ENCODE measurements at regions not wholly inside any gene's neighbourhood (a gene's known extent, or its start where the extent isn't known, plus 50 kb on each side); places are given as distances from the start of the nearest gene placed in this dataset.

GRCh38 chr18:40651163-40651562 is 1303.9 kb upstream of the PIK3C3 start:
- no peaks in the 10 kb centered on the region for H3K9me3 Mint-ChIP-seq
- H3K36me3 Mint-ChIP-seq (ENCODE audit: low read depth) = no peaks in the 10 kb centered on the region
- DNase-seq = no peak
- H3K27me3 Mint-ChIP-seq (ENCODE audit: insufficient read depth) = no peaks in the 10 kb centered on the region
- H3K27ac ChIP-seq (ENCODE audit: low read depth, low read length) = no peak overlapping the region
- no peak overlapping the region for H3K4me3 Mint-ChIP-seq
- WGBS, 2 experiments (ENCODE audit: insufficient coverage in 1 of 2, insufficient read length in 1 of 2) = 87 to 100% methylated on average over 3 of the region's 3 CpGs
- no peak for TF ChIP-seq CTCF (conservative IDR thresholded peaks at IDR 0.05)
- no peak overlapping the region for H3K27ac Mint-ChIP-seq
- H3K27me3 ChIP-seq (ENCODE audit: control insufficient read depth, insufficient read depth, low read length, poor library complexity, severe bottlenecking) = no peaks in the 10 kb centered on the region
- no peak overlapping the region for H3K4me3 ChIP-seq (ENCODE audit: low read length)
- no peaks in the 10 kb centered on the region for H3K36me3 ChIP-seq (ENCODE audit: control insufficient read depth, insufficient read depth, low read length)
- H3K4me1 ChIP-seq (ENCODE audit: control insufficient read depth, insufficient read depth, low read length) = no peaks in the 10 kb centered on the region
- H3K4me1 Mint-ChIP-seq = no peaks in the 10 kb centered on the region
- no peaks in the 10 kb centered on the region for H3K9me3 ChIP-seq (ENCODE audit: control insufficient read depth, low read length)
- H3K9ac ChIP-seq (ENCODE audit: extremely low read depth, low read length, poor library complexity, severe bottlenecking) = no peak overlapping the region

- no peaks in the 10 kb centered on the region for H3K36me3 Mint-ChIP-seq (ENCODE audit: low read depth)
- no peaks in the 10 kb centered on the region for H3K27me3 Mint-ChIP-seq (ENCODE audit: insufficient read depth)
- no peak for TF ChIP-seq CTCF (conservative IDR thresholded peaks at IDR 0.05)
- Histone ChIP-seq H3K27me3 (ENCODE audit: control insufficient read depth, insufficient read depth, low read length, poor library complexity, severe bottlenecking) (no peaks in the 10 kb centered on the region), H3K36me3 (ENCODE audit: control insufficient read depth, insufficient read depth, low read length) (no peaks in the 10 kb centered on the region), H3K27ac (ENCODE audit: low read depth, low read length) (no peak overlapping the region), H3K4me3 (ENCODE audit: low read length) (no peak overlapping the region), H3K9ac (ENCODE audit: extremely low read depth, low read length, poor library complexity, severe bottlenecking) (no peak overlapping the region), H3K9me3 (ENCODE audit: control insufficient read depth, low read length) (no peaks in the 10 kb centered on the region), H3K4me1 (ENCODE audit: control insufficient read depth, insufficient read depth, low read length) (no peaks in the 10 kb centered on the region)
- WGBS, 2 experiments (ENCODE audit: insufficient coverage in 1 of 2, insufficient read length in 1 of 2) = 89 to 100% methylated on average over 2 to 4 of the region's 4 CpGs
- DNase-seq = no peak
- H3K4me3 Mint-ChIP-seq = no peak overlapping the region
- no peaks in the 10 kb centered on the region for H3K9me3 Mint-ChIP-seq
- no peaks in the 10 kb centered on the region for H3K4me1 Mint-ChIP-seq
- no peak overlapping the region for H3K27ac Mint-ChIP-seq
Measured at GRCh38 chr18:40642692-40643229, 1312.3 kb upstream of the PIK3C3 start.

GRCh38 chr18:40631319-40631718 is 1323.7 kb upstream of the PIK3C3 start:
- no peak overlapping the region for H3K9ac ChIP-seq (ENCODE audit: extremely low read depth, low read length, poor library complexity, severe bottlenecking)
- Mint-ChIP-seq H3K36me3 (ENCODE audit: low read depth) (no peaks in the 10 kb centered on the region), H3K27me3 (ENCODE audit: insufficient read depth) (no peaks in the 10 kb centered on the region), H3K9me3 (no peaks in the 10 kb centered on the region), H3K4me3 (no peak overlapping the region), H3K4me1 (no peaks in the 10 kb centered on the region), H3K27ac (no peak overlapping the region)
- H3K9me3 ChIP-seq (ENCODE audit: control insufficient read depth, low read length) = peaks cover 9% of the 10 kb centered on the region
- WGBS, 2 experiments (ENCODE audit: insufficient coverage in 1 of 2, insufficient read length in 1 of 2) = 94 to 95% methylated on average over 2 to 3 of the region's 3 CpGs
- no peaks in the 10 kb centered on the region for H3K36me3 ChIP-seq (ENCODE audit: control insufficient read depth, insufficient read depth, low read length)
- no peak for TF ChIP-seq CTCF (conservative IDR thresholded peaks at IDR 0.05)
- no peak overlapping the region for H3K27ac ChIP-seq (ENCODE audit: low read depth, low read length)
- no peak for DNase-seq
- H3K4me1 ChIP-seq (ENCODE audit: control insufficient read depth, insufficient read depth, low read length) = no peaks in the 10 kb centered on the region
- no peak overlapping the region for H3K4me3 ChIP-seq (ENCODE audit: low read length)
- H3K27me3 ChIP-seq (ENCODE audit: control insufficient read depth, insufficient read depth, low read length, poor library complexity, severe bottlenecking) = no peaks in the 10 kb centered on the region

All from endodermal cell (in vitro differentiated cells).